Omental fat pad (tissue), 3 donors: ENCODE measurements at regions not wholly inside any gene's neighbourhood (a gene's known extent, or its start where the extent isn't known, plus 50 kb on each side); places are given as distances from the start of the nearest gene placed in this dataset.

Experiments used
- ATAC-seq: fragments of 150-250 bp; one replicate; pipeline ENCODE4 v1.9.1; 2016; ENCODE audit warnings: mild to moderate bottlenecking, moderate library complexity; ENCODE audit not compliant: low FRiP score
- DNase-seq: peaks from one replicate; pipeline ENCODE4 v3.0.0-alpha.2; 2019; ENCODE audit warnings: low spot score
- CTCF ChIP-seq, 3 donors: fragments of 450-650 bp; IDR thresholded peaks; one replicate each; pipeline ENCODE4 v1.5.1; 2016 to 2017; ENCODE audit warnings: antibody characterized with exemption in 3 of 3, mild to moderate bottlenecking in 3 of 3, moderate library complexity in 2 of 3

GRCh38 chr9:17906841-17907778 lies 328.2 kb downstream of the SH3GL2 start:
- TF ChIP-seq CTCF (IDR thresholded peaks at IDR 0.05) = no peak
- no peak for DNase-seq
- peak; percentile 10 for ATAC-seq

GRCh38 chr9:17907779-17908508 lies 329.1 kb downstream of the SH3GL2 start:
- DNase-seq = no peak
- ATAC-seq = no peak
- TF ChIP-seq CTCF (IDR thresholded peaks at IDR 0.05) = no peak

DNA sequence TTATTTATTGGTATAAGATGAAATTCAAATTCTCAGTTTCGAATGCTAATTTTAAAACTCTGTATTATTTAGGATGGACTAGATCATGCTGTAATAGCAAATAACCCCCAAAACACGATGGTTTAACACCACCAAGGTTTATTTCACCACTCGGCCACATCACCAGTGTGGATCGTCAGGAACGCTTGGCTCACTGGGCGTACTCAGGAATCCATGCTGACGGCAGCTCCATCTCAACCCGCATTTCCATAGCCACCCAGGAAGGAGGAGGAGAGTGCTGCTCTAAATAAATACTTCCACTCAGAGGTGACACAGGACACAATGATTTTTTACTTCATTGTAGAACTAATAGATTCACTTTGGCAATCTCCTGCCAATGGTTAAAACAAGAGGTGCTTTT lies 347.4 kb downstream of the SH3GL2 start:
- TF ChIP-seq CTCF (IDR thresholded peaks at IDR 0.05) = no peak
- DNase-seq (no peak), ATAC-seq (no peak)

DNA sequence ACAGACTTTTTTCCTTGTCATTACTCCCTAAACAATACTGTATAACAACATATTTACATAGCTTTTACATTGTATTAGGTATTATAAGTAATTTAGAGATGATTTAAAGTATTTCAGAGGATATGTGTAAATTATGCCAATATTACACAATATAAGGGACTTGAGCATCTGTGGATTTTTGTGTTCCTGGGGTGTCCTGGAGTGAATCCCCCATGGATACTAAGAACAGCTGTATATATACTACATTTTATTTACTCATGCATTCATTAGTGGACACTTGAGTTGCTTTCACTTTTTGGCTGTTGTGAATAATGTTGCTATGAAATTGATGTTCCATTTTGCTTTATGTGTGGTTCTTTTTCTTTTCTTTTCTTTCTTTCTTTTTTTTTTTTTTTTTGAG lies 348.8 kb downstream of the SH3GL2 start:
- ATAC-seq (no peak), DNase-seq (no peak)
- TF ChIP-seq CTCF (IDR thresholded peaks at IDR 0.05) = no peak

- no peak for TF ChIP-seq CTCF (IDR thresholded peaks at IDR 0.05)
- DNase-seq (no peak), ATAC-seq (no peak)
Measured at GRCh38 chr9:17928228-17928627, 349.4 kb downstream of the SH3GL2 start.

- no peak for ATAC-seq
- no peak for DNase-seq
Measured at GRCh38 chr9:17928768-17929167, 349.9 kb downstream of the SH3GL2 start.

More at GRCh38 chr9:17928768-17929167, 349.9 kb downstream of the SH3GL2 start:
- TF ChIP-seq CTCF (IDR thresholded peaks at IDR 0.05) = no peak
